LHCN-M2 (cell line): ENCODE measurements at regions not wholly inside any gene's neighbourhood (a gene's known extent, or its start where the extent isn't known, plus 50 kb on each side); places are given as distances from the start of the nearest gene placed in this dataset.

Experiments used
- DNase-seq: peaks from one replicate; pipeline ENCODE4 v3.0.0-alpha.2; 2012; ENCODE audit warnings: low read depth

DNA sequence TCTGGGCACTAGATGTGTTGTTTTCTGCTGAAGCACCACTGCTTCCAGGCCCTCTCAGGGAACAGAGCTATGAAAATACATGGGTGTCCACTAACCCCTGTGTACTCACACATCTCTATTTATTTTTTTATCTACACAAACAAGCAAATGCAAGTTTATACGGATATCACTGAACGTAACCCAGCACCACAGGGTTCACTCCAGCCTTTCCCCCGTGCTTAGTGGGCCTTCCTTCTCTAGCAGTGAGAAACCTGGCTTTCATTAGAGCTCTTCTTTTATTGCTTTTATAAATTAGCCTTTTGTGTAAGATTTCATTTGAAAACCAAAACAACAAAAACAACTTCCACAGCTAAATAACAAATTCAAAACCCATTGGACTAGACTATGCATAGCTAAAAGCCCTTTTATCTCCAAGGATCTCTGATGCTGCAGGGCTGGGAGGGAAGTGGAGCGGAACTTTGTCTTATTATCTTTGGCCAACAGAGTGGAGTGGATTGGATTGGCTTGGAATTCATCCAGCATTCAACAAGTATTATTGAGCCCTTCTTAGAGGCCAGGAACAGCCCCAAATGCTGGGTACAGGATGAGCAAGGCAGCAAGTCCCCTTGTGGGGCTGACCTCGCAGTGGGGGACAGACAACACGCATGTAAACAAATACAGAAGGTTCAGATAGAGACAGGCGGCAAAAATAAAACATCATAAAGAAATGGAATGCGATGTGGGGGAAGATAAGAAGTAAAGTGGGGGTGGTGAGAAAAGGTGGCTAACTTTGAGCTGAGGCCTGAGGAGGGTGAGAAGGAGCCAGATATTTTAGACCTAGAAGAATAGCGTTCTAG is 371.8 kb upstream of the POU3F1 start:
- DNase-seq: no peak

DNA sequence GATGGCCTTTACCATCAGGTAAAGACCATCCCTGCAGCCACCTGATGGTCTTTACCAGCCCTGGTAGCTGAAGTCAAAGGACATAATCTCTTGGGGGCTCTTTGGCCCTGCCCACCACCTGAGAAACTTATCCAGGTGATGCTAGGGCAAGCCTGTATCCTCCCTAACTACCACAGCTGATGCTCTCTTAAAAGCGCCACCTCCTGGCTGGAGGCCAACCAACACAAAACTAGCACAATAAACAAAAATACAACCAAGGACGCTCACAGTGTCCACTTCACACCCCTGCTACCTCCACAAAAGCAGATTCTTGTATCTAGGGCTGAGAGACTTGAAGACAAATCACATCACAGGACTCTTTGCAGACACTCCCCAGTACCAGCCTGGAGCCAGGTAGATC is 357.1 kb upstream of the POU3F1 start:
- DNase-seq: no peak

DNA sequence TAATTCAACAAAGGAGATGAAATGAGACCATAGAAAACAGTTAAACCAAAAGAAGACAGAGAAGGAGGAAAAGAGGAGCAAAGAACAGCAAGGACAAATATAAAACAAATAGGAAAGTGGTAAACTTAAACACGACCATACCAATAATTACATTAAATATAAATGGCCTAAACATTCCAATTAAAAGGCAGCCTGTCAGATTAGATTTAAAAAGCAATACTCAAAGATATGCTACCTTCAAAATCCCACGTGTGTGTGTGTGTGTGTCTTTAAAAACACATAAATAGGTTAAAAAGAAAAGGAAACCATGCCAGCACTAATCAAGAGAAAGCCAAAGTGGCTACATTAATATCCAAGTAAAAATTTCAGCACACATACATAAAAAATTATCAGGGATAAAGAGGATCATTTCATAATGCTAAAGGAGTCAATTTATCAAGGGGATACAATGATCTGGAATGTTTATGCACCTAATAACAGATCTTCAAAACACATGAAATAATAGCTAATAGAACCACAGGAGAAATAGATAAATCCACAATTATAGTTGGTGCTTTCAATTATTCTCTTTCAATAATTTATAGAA is 355.7 kb upstream of the POU3F1 start:
- DNase-seq: no peak

- DNase-seq: no peak
These were observed 350.0 kb upstream of the POU3F1 start for GRCh38 chr1:38396606-38397005.

GRCh38 chr1:38394303-38394702 is 347.7 kb upstream of the POU3F1 start:
- no peak for DNase-seq

DNA sequence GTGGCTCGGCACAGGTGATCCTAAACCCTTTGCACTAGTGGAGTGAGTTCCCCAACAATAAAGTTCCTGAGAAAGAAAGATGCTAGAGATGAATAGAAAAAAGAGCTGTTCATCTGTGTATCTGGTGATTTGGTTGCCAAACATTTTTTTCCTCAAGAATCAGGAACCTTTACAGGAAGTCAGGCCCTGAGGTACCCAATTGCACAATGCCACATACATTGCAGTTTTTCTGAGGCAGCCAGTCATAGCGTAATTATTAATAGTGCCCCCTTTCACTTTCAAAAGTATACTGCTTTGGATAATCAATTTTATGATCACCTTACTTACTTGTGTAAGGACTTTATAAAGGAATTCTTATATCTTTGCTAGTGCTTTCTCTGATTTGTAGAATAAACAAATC is 346.3 kb upstream of the POU3F1 start:
- DNase-seq: no peak

GRCh38 chr1:38381256-38381655 is 334.7 kb upstream of the POU3F1 start:
- DNase-seq: no peak

GRCh38 chr1:38376577-38376976 is 330.0 kb upstream of the POU3F1 start:
- no peak for DNase-seq

- DNase-seq: no peak
These were observed 328.4 kb upstream of the POU3F1 start for GRCh38 chr1:38375035-38375434.

DNA sequence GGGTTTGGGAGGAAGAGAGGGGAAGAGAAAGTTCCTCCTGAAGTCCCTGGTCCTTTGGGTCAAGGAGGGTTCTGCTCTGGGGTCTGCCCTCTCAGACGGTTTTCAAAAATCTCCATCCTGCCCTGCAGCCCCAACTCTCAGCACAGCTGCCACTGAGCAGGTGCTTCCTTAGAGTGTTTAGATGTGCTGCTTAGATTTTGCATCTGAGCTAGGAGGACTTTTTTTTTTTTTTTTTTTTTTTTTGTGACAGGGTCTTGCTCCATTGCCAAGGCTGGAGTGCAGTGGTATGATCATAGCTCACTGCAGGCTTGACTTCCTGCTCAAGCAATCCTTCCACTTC is 324.9 kb upstream of the POU3F1 start:
- DNase-seq: no peak

- no peak for DNase-seq
These were observed 324.3 kb upstream of the POU3F1 start for GRCh38 chr1:38370716-38371504.

- no peak for DNase-seq
These were observed 318.6 kb upstream of the POU3F1 start for GRCh38 chr1:38365242-38365641.

DNA sequence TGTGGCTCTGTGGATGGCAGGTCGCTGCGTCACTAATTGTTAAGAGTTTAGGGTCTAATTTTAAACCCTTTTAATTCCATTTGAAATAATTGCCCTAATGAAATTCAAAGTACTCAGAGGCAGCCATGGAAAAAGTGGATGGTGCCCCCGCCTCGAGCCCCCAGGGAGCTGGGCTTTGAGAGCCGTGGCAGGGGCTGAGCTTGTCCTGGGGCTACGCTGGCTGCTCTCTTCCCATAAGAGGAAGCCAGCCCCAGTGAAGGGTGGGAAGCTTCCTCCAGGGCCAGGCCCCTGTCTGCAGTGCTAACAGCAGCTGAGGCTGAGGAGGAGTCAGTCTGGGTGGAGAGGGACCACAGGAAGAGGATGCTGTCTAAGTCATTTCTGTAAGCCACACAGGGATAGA is 315.0 kb upstream of the POU3F1 start:
- no peak for DNase-seq

GRCh38 chr1:38360807-38361206 is 314.2 kb upstream of the POU3F1 start:
- DNase-seq: no peak

- no peak for DNase-seq
These were observed 307.4 kb upstream of the POU3F1 start for GRCh38 chr1:38353956-38354355.

DNA sequence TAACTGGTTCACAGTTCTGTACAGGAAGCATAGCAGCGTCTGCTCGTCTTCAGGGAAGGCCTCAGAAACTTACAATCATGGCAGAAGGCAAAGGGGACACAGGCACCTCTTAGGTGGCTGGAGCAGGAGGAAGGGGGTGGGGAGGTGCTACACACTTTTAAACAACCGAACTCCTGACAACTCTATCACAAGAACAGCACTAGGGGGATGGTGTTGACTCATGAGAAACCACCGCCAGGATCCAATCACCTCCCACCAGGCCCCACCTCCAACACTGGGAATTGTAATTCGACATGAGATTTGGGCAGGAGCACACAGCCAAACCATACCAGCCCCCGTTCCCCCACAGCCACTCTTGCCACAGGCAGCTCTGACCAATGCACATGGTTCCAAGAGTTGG is 306.3 kb upstream of the POU3F1 start:
- DNase-seq: no peak

GRCh38 chr1:38347446-38348175 is 301.0 kb upstream of the POU3F1 start:
- DNase-seq: no peak

DNA sequence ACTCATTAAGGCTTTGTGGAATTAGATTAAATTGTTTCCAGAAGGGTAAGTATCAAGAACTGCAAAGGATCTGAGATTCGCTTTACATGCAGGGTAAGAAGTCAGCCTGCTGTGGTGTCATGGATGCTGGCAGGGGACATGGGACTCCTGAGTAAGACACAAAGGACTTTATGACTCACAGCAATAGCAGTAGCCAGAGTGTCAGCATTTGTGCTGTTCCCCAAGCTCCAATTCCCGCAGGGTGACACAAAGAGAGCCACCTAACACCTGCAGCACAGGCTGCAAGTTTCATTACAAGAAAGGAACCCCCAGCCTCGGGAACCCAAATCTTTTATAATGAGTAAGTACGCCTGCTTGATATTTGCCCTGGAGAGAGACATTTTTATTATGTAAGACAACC is 298.1 kb upstream of the POU3F1 start:
- DNase-seq: no peak

DNA sequence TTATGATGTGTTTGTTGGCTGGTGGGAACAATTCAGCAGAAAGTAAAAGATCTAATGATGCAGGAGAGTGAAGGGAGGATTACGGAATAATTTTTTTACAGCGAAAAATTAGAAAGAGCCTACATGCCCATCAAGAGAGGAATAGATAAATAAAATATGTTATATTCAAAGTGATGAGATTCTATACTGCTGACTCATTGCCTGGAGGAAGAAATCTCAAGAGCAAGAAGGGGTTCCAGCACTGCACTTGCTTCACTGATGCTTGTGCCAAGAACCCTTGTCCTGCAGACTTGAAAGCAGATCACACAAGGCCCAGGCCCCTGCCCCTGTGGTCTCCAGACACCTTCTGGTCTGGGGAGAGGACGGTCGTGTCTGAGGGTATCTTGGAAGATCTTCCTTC is 295.1 kb upstream of the POU3F1 start:
- no peak for DNase-seq

DNA sequence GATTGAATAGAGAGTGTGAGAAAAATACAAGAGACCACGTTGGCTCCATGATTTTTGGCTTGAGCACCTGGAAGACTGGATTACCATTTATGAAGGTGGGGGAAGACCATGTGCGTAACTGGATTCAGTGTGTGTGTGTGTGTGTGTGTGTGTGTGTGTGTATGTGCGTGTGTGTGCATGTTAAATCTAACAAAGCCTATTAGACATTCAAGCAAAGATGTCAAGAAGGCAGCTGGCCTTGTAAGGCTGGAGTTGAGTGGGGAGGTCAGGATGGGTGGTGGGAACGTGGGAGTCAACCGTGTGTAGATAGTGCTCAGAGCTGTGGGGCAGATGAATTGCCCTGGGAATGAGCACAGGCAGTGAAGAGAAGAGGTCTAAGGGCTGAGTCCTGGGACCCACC is 293.8 kb upstream of the POU3F1 start:
- DNase-seq: no peak

GRCh38 chr1:38337711-38338110 is 291.1 kb upstream of the POU3F1 start:
- DNase-seq: no peak

- no peak for DNase-seq
These were observed 290.4 kb upstream of the POU3F1 start for GRCh38 chr1:38336961-38337360.
